Spleen (tissue), 7 donors: ENCODE measurements at regions not wholly inside any gene's neighbourhood (a gene's known extent, or its start where the extent isn't known, plus 50 kb on each side); places are given as distances from the start of the nearest gene placed in this dataset.

Experiments
- CTCF ChIP-seq, 11 experiments: fragments of 200-600 bp in 7 of 11; fragments of 450-650 bp in 4 of 11; sonication (generic) in 4 of 11; IDR thresholded peaks in 8 of 11; conservative IDR thresholded peaks in 3 of 11; 1 replicate in 7 of 11; 2 replicates in 4 of 11; pipeline versions ENCODE4 v1.4.0 to v1.8.0; 2016 to 2021; ENCODE audit warnings: antibody characterized with exemption in 11 of 11, inconsistent platforms in 4 of 11, mild to moderate bottlenecking in 1 of 11
- POLR2A ChIP-seq, 3 donors: fragments of 450-650 bp; IDR thresholded peaks; one replicate each; pipeline ENCODE4 v1.5.1; 2017; ENCODE audit warnings: antibody characterized with exemption in 3 of 3, mild to moderate bottlenecking in 1 of 3
- donor health status: DM: no; HTN: no; CAD: no; lungs with moderate emphysema.
- donor health status: DM: no; HTN: no; CAD: no.
- donor health status: DM: no; HTN: no; CAD: no.

- TF ChIP-seq CTCF (IDR thresholded peaks at IDR 0.05 in 8 of 11, conservative IDR thresholded peaks at IDR 0.05 in 3 of 11), result no peak
- TF ChIP-seq POLR2A (IDR thresholded peaks at IDR 0.05), result no peak
Observed at GRCh38 chr2:120404941-120405758, 59.2 kb downstream of the INHBB start.
